ENCODE measurements at regions not wholly inside any gene's neighbourhood (a gene's known extent, or its start where the extent isn't known, plus 50 kb on each side); places are given as distances from the start of the nearest gene placed in this dataset.

GRCh38 chr17:71127416-71127815 lies 958.1 kb downstream of the KCNJ2 start:
- TF ChIP-seq CTCF (conservative IDR thresholded peaks at IDR 0.05; ENCODE audit: low read depth in 2 of 2) (no peak), JUNB (IDR thresholded peaks at IDR 0.05; ENCODE audit: unreplicated experiment) (no peak), EZH2 (IDR thresholded peaks at IDR 0.05; ENCODE audit: low read depth, unreplicated experiment) (no peak)

Data from GM23338 (cell line).